ENCODE measurements at regions not wholly inside any gene's neighbourhood (a gene's known extent, or its start where the extent isn't known, plus 50 kb on each side); places are given as distances from the start of the nearest gene placed in this dataset.

GRCh38 chr9:4382722-4383317 lies 83.0 kb upstream of the GLIS3 start:
- ChIA-PET POLR2A (no interaction called here), CTCF (interaction anchor here (0.7 to 1.4 kb wide), 2 partner anchors 12 to 284 kb away, joined by 3 read pairs; partner anchors contain the start of gene SPATA6L)
- Histone ChIP-seq H4K20me1 (ENCODE audit: control insufficient read depth, insufficient read depth, low read length, poor library complexity, severe bottlenecking) (no peaks in the 10 kb centered on the region), H3K9ac (ENCODE audit: low read length) (no peak overlapping the region), H3K27ac (ENCODE audit: low read length in 2 of 2) (no peak overlapping the region), H3K36me3 (replicated peaks in 1 of 2; ENCODE audit: control extremely low read depth in 1 of 2, control insufficient read depth in 1 of 2, extremely low read depth in 1 of 2, insufficient read depth in 2 of 2, low read length in 1 of 2) (no peaks in the 10 kb centered on the region), H3K9me3 (ENCODE audit: control extremely low read depth in 1 of 3, control insufficient read depth in 2 of 3, insufficient read depth in 1 of 3, low read length in 2 of 3) (no peaks in the 10 kb centered on the region), H3K79me2 (ENCODE audit: control insufficient read depth, insufficient read depth, low read length) (no peaks in the 10 kb centered on the region), H3K27me3 (replicated peaks in 1 of 4; ENCODE audit: control extremely low read depth in 1 of 4, control insufficient read depth in 3 of 4, insufficient read depth in 4 of 4, low read length in 3 of 4) (peaks cover 0 to 4% (median 0%) of the 10 kb centered on the region in 4 experiments), H3K4me2 (replicated peaks; ENCODE audit: low read depth, low read length, poor library complexity, severe bottlenecking) (no peak overlapping the region), H3K4me1 (ENCODE audit: control insufficient read depth in 2 of 2, insufficient read depth in 2 of 2, low read length in 2 of 2) (no peaks in the 10 kb centered on the region), H2AFZ (ENCODE audit: insufficient read depth, low read depth, low read length, poor library complexity, severe bottlenecking) (no peak overlapping the region), H3K4me3 (ENCODE audit: control extremely low read depth in 1 of 5, extremely low read depth in 1 of 5, insufficient read depth in 1 of 5, low read depth in 2 of 5, low read length in 4 of 5) (no peak overlapping the region)
- intact Hi-C loops (cut with micrococcal nuclease), result loop anchor here (1.0 kb wide), 1 partner anchor 166 kb away; no protein-coding TSS in a partner anchor
- Mint-ChIP-seq H3K27ac (no peak overlapping the region), H3K4me3 (no peak overlapping the region), H3K9me3 (ENCODE audit: insufficient read depth) (no peaks in the 10 kb centered on the region), H3K4me1 (no peaks in the 10 kb centered on the region), H3K27me3 (peaks cover 3% of the 10 kb centered on the region)
- WGBS (ENCODE audit: insufficient coverage), result 49% methylated on average over 2 of the region's 4 CpGs
- DNase-seq (peak; percentile 13), ATAC-seq (ENCODE audit: low read depth) (no peak)
- TF ChIP-seq EZH2 (IDR thresholded peaks at IDR 0.05; ENCODE audit: borderline replicate concordance, insufficient read depth, low read depth, low read length, poor library complexity, severe bottlenecking) (no peak), CTCF (IDR thresholded peaks at IDR 0.05) (peak; percentile 25)

GRCh38 chr9:4381744-4382143 lies 81.9 kb upstream of the GLIS3 start:
- peaks cover 0 to 4% (median 0%) of the 10 kb centered on the region in 4 experiments for H3K27me3 ChIP-seq (replicated peaks in 1 of 4; ENCODE audit: control extremely low read depth in 1 of 4, control insufficient read depth in 3 of 4, insufficient read depth in 4 of 4, low read length in 3 of 4)
- no peaks in the 10 kb centered on the region for H4K20me1 ChIP-seq (ENCODE audit: control insufficient read depth, insufficient read depth, low read length, poor library complexity, severe bottlenecking)
- CTCF ChIA-PET, result interaction anchor here (1.4 kb wide), 1 partner anchor 285 kb away, joined by 3 read pairs; the partner anchor contains the start of gene SPATA6L
- no peak overlapping the region for H2AFZ ChIP-seq (ENCODE audit: insufficient read depth, low read depth, low read length, poor library complexity, severe bottlenecking)
- H3K79me2 ChIP-seq (ENCODE audit: control insufficient read depth, insufficient read depth, low read length), result no peaks in the 10 kb centered on the region
- Mint-ChIP-seq H3K9me3 (ENCODE audit: insufficient read depth) (no peaks in the 10 kb centered on the region), H3K27ac (no peak overlapping the region), H3K4me1 (no peaks in the 10 kb centered on the region), H3K4me3 (no peak overlapping the region), H3K27me3 (peaks cover 3% of the 10 kb centered on the region)
- POLR2A ChIA-PET, result no interaction called here
- H3K27ac ChIP-seq (ENCODE audit: low read length in 2 of 2), result no peak overlapping the region
- DNase-seq (no peak), ATAC-seq (ENCODE audit: low read depth) (no peak)
- WGBS (ENCODE audit: insufficient coverage), result 100% methylated on average over 1 of the region's 4 CpGs
- no peaks in the 10 kb centered on the region for H3K9me3 ChIP-seq (ENCODE audit: control extremely low read depth in 1 of 3, control insufficient read depth in 2 of 3, insufficient read depth in 1 of 3, low read length in 2 of 3)
- no peaks in the 10 kb centered on the region for H3K36me3 ChIP-seq (replicated peaks in 1 of 2; ENCODE audit: control extremely low read depth in 1 of 2, control insufficient read depth in 1 of 2, extremely low read depth in 1 of 2, insufficient read depth in 2 of 2, low read length in 1 of 2)
- H3K9ac ChIP-seq (ENCODE audit: low read length), result no peak overlapping the region
- intact Hi-C loops (cut with micrococcal nuclease), result loop anchor here (1.0 kb wide), 1 partner anchor 168 kb away; no protein-coding TSS in a partner anchor
- no peak overlapping the region for H3K4me2 ChIP-seq (replicated peaks; ENCODE audit: low read depth, low read length, poor library complexity, severe bottlenecking)
- TF ChIP-seq CTCF (IDR thresholded peaks at IDR 0.05) (no peak), EZH2 (IDR thresholded peaks at IDR 0.05; ENCODE audit: borderline replicate concordance, insufficient read depth, low read depth, low read length, poor library complexity, severe bottlenecking) (no peak)
- no peak overlapping the region for H3K4me3 ChIP-seq (ENCODE audit: control extremely low read depth in 1 of 5, extremely low read depth in 1 of 5, insufficient read depth in 1 of 5, low read depth in 2 of 5, low read length in 4 of 5)
- H3K4me1 ChIP-seq (ENCODE audit: control insufficient read depth in 2 of 2, insufficient read depth in 2 of 2, low read length in 2 of 2), result no peaks in the 10 kb centered on the region

Data from B cell (primary cell).